ENCODE measurements at regions not wholly inside any gene's neighbourhood (a gene's known extent, or its start where the extent isn't known, plus 50 kb on each side); places are given as distances from the start of the nearest gene placed in this dataset.
"Not testable (repeated sequence)": the region's sequence is repeated elsewhere in the genome, so short reads cannot be mapped to it uniquely, and the experiment has no call there.

DNA sequence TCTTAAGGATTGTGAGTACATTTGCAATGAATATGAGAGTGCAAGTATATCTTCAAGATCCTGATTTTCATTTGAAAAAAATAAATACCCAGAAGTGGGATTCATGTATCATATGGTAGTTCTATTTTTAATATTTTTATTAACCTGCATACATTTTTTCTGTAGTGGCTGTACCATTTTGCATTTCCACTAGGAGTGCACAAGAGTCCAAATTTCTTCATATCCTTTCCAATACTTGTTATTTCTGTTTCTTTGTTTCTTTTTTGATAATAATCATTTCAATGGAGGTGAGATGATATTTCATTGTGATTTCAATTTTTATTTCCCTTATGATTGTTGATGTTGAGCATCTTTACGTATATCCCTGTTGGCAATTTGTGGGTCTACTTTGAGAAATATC, 759.8 kb upstream of the CNTN5 start:
- no peak for DNase-seq

DNA sequence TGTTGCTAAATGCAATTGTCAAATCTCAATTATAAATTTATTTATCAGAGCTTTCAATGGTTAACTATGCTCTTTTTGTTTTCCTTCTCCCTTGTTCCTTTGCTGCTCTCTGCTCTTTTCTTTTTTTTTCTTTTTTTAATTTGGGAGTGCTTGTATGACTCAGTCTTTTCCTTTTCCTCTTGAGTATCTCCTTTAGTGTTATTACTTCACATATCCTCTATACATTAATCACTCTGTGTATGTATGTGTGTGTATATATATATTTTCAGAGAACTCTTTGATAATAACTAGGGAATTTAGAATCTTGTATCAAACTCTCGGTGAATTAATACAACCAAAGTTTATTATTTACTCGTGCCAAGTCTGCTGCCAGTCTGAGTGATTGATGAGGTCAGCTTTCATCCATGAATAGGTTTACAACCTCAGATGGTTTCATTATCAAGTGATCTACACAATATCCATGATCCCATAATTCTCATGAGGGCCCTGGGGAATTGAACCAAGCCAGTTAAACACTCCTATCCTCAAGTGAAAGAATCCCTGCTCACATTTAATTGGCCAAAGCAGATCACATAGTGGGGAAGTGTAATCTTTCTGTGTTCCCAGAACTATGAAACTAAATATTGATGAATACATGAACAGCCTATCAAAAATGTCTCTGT, 743.4 kb upstream of the CNTN5 start:
- no peak for DNase-seq

DNA sequence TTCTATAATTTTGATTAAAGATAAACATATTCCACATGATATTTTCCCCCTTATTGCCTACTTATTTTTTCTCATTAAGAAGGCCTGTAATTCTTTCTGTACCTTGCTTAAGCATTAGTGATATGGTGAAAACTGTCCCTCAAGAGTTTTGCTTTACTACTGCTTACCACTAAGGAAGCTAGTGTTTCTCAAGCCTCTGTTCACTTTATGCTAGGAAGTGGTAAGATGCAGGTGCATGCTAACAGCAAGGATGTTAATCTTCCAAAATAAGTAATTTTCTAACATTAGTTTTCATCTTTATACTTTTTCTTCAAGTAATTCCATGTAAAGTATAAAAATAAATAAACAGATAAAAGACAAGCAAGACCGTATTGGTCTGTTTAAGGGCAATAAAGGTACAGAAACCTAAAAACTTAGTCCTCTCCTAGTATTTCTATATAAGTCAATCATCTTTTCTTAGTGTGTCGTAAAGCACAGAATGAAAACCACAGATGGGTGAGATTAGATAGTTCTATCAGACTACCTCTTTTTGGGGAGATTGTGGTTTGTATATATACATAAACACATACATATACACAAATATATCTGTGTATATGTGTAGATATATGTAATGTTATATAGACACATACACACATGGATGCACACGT, 731.0 kb upstream of the CNTN5 start:
- DNase-seq: peak; percentile 10

DNA sequence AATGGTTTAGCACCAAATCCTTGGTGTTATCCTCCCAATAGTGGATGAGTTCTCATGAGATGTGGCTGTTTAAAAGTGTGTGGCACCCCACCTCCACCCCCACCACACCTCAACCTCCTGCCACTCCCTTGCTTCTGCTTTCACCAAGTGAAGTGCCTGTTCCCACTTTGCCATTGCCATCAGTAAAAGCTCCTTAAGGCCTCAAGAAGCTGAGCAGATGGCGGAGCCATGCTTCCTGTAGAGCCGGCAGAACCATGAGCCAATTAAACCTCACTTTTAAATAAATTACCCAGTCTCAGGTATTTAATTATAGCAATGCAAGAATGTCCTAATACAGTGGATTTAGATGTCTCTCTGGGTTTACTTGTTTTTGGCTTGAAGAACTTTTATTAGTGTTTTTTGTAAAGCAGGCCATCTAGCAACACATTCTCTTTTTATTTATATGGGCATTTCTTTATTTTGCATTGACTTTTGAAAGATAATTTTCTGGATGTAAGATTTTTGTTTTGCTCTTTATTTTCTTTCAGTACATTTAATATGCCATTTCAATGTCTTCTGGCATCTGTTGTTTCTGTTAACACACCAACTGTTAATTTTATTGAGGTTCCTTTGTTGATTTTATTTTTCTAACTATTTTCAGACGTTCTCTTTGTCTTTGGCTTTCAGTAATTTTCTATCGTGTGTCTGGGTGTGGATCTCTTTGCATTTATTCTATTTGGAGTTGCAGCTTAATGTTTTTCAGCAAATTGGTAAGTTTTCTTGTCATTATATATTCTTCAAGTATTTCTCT, 724.5 kb upstream of the CNTN5 start:
- no peak for DNase-seq

DNA sequence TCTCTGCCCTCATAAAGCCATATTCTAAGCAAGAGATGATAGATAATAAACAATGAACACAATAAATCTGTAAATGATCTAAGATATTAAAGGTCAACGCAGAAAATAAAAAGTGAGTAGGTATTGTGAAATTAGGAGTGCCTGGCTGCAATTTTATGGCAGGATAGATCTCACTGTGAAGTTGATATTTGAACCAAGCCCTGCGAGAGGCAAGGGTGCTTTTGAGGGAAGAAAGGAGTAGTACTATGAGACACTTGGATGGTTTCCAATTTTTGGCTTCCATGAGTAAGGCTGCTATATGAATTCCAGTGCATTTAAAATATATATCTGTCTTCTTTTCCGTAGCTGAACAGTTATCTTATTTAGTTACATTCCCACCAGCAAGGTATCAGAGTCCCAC, 720.0 kb upstream of the CNTN5 start:
- no peak for DNase-seq

DNA sequence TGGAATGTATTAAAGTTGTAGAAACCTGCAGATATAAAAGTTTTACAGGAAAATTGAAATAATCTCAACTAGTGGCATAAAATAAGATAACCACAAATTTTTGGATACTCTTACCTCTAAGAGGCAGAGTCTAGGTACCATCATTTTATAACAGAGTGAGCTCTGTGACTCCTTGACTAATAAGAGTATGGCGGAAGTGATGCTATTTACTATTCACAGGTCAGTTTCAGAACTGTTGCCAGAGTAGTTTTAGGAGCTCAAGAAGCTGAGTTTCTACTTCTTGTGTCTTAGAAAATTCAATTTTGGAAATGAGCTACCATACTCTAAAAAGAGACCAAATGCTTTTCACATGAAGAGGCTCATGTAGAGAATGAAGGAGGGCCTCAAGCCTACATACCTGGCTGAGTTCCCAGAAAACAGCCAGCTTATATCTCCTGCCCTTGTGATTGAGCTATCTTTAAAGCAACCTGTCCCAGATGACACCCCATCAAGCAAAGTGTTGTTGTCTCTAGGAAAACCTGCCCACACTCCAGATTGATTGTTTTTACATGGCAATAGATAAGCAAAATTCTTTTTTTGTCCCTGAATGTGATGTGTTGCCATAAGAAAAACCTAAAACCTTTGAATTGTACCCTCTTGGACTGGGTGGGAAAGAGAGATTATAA, 712.8 kb upstream of the CNTN5 start:
- DNase-seq: no peak

DNA sequence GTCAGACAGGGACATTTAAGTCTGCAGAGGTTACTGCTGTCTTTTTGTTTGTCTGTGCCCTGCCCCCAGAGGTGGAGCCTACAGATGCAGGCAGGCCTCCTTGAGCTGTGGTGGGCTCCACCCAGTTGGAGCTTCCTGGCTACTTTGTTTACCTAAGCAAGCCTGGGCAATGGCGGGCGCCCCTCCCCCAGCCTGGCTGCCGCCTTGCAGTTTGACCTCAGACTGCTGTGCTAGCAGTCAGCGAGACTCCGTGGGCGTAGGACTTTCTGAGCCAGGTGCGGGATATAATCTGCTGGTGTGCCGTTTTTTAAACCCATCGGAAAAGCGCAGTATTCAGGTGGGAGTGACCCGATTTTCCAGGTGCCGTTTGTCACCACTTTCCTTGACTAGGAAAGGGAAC, 690.4 kb upstream of the CNTN5 start:
- DNase-seq: not testable (repeated sequence)

DNA sequence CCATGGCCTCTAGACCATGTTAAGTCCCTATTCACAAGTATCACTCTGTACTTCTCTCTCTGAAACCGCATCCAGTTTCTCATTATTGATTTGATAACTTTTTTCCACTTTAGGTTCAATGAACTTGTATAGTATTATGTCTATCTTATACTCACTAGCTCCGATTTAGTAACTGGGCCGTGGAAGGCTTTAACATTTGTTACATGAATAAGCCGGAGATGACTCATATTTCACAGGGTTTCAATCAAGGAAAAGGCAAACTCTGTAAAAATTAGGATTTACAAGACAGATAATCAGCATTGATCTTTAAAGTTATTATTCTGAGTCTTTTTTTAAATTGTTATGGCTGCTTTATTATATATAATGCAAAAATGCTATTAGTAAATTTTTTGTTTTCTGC, 662.2 kb upstream of the CNTN5 start:
- no peak for DNase-seq

DNA sequence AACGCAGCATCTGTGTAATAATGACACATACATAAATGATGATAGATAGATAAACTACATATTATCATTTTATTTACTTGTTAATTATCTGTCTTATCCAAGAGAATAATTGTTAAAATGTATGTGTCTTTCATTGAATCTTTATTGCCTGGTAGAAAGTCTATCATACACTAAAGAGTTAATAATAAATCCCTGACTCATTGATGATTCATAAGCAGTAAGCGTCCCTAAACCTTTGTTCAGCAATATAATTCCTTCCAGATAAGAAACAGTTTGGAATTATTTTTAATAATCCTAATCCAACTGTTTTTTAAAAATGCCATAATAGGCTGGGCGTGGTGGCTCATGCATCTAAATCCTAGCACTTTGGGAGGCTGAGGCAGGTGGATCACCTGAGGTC, 655.6 kb upstream of the CNTN5 start:
- no peak for DNase-seq

DNA sequence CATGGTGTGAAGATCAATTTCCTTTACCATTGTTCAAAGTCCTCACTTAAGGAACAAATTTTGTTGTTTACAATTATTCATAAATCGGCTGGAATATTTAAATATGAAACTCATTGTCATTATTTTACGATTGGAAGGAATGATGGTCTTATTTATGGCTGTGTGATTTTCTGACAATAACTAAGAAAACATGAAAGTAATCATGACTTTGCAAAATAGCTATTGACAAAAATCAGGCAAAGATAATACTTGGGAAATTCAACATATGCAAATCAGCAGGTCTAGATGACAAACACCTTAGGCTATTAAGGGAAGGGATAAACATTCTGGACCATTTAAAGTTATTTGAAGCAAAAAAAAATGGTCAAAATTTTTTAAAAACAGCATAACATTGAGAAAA, 654.8 kb upstream of the CNTN5 start:
- no peak for DNase-seq

DNA sequence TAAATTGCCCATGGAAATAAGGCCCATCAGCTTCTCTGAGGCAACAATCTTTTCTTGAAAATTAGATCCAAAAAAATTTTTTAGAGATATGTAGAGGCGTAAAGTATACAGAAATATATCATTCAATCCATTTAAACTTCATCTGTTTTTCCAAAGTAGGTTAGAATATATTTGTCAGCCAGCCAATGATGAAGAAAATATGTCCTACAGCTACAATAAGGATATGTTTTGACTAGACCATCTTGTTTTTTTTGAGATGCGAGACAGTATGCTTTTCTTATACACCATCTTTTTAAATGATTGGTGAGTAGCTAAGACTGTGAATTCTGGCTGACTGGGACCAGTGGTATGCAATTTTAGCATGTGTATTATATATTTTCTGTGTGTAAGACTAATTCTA, 630.4 kb upstream of the CNTN5 start:
- DNase-seq: no peak

DNA sequence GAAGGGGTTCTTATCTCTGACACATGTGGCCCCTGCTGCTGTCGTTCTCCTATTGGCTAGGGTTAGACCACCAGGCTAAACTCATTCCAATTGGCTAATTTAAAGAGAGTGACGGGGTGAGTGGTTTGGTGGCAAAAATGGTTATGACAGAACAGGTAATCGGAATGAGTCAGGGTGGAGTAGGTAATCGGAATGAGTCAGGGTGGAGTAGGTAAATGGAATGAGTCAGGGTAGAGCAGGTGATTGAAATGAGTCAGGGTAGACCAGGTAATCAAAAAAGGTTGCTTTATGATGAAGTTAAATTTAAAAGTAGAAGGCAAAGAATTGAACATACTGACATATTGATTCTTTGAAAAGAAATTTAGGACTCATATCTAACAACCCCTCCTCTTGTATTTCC, 626.2 kb upstream of the CNTN5 start:
- DNase-seq: not testable (repeated sequence)

DNA sequence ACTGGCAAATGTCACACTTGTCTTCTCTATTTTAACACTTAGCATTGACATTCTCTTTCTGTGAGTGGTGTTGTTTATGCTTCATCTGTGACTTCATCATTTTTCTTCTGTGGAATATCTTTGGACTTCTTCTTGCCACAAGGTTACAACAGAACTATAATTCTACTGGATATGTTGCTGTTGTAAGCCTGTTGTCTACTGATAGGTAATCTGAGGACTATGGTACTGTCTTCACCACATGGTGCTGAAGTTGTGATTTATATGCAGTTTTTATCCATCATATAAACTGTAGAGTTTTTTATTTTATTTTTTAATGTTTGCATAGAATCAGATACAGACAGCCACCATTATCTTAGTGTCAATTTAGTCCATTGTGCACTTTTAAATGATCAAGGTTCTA, 622.2 kb upstream of the CNTN5 start:
- no peak for DNase-seq

DNA sequence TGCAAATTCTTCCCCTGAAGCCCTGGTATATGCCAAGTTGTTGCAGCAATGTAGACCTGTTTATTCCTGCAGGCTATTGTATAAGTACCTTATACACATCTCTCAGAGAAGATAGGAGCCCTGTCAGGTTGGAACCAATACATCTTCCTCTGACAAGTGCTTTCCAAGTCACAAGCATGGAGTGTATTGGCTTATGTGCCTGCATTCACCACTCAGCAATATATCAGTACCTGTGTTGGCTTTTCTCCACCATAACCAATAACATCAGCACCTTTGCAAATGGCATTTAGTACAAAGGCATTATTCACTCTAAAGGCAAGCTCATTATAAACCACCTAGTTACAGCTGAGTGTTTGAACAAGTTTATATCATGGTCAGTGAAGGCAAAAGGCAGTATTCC, 611.7 kb upstream of the CNTN5 start:
- DNase-seq: no peak

DNA sequence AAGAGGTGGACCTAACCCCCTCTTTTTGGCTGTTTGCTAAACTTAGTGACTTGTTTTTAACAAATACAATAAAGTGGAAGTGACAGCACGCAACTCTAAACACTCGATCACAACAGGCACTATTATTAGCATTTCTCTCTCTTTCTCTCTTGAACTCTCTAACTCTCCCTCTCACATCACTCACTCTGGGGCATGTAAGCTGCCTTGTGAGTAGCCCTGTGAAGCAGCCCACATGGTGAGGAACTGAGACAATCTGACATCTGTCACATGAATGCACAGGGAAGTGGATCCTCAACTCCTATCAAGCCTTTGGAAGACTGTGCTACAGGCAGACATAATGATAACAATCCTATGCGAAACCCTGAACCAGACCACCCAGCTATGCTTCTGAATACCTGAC, 609.0 kb upstream of the CNTN5 start:
- DNase-seq: no peak

DNA sequence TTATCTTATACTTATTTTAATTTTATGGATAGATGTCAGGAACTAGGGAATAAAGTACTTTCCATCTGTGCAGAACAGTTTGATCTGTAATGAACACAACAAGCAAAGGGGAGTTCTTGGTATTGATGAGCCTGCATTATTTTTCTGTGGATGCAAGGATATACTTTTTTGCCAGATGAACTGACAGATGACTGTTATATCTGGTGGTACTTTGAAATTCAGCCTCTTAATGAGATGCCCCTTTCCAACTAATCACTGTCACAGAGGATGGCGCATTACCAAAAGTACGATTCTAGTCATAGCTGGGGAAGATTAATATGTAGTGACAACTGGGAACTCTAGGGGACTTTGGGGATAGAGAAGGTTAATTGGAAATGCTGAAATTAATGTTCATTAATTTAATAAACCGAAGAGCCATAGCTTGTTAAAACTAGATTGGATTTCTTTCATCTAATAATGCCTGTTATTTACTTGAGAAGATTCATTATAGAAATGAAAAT, 603.4 kb upstream of the CNTN5 start:
- DNase-seq: no peak

DNA sequence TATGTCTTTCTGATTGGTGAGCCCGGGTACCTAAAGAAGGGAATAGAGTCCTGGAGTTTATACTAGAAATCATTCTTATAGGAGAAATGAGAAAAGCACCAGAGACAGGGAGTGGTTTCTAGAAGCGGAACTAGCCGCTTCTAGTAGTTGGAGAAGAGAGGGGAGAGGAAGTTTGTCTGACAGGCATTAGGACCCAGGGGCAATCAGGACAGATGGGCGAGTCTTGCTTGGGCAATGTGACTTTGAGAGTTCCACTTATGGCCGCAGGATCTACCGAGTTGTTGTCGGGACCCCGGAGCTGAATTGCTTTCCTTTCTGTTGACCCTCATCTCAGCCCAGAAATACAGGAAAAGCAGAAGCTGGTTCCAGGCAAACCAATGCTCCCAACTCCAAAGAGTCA, 596.8 kb upstream of the CNTN5 start:
- no peak for DNase-seq

DNA sequence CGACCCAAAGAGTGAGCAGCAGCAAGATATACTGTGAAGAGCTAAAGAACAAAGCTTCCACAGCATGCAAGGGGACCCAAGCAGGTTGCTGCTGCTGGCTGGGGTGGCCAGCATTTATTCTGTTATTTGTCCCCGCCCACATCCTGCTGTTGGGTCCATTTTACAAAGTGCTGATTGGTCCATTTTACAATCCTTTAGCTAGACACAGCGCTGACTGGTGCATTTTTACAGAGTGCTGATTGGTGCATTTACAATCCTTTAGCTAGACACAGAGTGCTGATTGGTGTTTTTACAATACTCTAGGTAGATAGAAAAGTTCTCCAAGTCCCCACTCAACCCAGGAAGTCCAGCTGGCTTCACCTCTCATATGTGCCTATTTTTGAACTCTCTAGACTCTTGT, 596.0 kb upstream of the CNTN5 start:
- not testable (repeated sequence) for DNase-seq

DNA sequence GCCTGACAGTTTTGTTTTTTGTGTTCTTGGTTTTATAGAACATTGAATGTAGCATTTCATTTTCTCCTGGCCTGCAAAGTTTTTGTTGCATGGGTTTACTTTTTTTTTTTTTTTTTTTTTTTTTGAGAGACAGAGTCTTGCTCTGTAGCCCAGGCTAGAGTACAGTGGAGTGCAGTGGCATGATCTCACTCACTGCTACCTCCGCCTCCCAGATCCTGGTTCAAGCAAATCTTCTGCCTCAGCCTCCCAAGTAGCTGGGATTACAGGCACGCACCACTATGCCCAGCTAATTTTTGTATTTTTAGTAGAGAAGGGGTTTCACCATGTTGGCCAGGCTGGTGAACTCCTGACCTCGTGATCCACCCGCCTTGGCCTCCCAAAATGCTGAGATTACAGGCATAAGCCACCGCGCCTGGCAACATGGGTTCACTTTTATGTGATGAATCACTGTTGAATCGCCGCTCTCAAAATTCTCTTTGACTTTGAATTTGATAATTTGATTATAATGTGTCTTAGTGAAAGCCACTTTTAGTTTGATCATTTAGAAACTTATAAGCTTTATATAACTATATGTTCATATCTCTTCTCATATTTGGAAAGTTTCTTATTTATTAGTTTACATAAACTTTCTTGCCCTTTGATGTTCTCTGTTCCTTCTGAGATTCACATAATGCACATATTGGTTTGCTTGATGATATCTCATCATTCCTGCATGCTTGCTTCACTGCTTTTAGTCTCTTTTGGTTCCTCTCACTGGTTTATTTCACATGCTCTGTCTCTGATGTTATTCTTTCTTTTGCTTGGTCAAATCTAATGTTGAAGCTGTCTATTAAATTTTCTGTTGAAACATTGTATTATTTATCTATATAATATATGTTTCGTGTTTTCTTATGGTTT, 589.0 kb upstream of the CNTN5 start:
- no peak for DNase-seq

DNA sequence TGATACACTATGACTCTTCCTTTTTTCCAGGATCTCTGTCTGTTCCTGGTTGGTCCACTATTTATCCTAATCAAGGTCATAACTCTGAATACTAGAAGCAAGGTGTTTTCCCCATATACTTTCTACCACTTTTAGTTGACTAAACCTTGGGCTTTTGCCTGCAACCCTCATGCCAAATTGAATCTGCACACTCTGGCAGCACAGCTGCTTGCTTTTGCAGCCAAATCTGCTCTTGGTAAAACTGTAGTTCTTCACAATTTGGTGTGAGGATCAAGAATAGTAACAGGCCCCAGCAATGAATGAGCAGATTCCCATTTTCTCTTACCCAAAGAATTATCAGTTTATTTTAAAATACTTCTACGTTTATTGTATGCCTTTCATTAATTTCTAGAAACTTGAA, 586.5 kb upstream of the CNTN5 start:
- no peak for DNase-seq

DNA sequence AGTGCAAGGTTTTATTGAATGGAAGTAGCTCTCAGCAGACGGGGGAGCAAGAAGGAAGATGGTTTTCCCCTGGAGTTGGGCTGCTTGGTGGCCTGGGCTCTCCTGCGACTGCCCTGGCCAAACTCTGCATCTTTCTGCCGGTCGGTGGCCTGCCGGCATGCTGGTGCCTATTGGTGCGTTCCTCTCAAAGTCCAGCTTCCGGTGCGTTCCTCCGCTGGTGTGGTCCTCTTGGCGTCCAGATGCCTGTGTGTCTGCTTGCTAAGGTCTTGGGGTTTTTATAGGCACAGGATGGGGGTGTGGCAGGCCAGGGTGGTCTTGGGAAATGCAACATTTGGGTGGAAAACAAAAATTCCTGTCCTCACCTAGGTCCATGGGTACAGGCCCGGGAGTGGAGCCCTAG, 567.4 kb upstream of the CNTN5 start:
- DNase-seq: no peak

DNA sequence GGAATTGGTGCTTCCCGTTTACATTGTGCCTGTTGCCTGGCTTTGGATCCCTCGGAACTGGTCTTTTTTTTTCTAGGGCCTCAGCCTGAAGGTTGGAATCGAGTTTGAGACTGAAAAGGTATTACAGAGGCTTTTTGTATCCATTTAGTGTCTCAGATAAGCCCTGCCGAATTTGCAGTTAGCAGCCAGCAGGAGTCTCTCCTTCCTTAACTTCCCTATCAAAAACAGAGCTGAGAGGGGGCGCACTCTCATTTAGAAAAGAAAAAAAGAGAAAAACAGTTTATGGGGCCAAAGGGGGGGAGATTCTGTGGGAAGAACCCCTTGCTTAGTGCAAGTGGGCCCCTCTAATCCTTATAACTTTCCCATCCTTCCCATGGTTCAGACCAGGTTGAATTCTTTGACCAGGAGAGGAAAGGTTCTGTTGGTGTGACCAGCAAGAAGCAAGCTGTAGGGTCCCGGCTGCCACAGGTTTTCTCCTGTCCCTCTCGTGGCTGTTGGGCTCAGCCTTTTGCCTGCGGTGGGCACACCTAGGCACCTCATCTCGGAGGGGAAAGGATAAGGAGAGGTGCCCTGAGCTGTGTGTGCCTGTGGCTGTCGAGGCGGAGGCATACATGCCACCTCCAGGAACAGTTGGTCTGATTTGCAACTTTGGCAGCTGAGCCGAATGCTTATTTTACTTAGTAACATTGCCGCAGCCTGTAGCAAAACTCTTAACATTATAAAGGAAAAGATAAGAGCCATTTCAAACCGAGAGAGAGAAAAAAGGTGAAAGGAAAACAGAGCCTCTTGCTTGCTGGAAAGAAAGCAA, 565.0 kb upstream of the CNTN5 start:
- DNase-seq: peak; percentile 8

Data from OCI-M1 (cell line).